ENCODE measurements at regions not wholly inside any gene's neighbourhood (a gene's known extent, or its start where the extent isn't known, plus 50 kb on each side); places are given as distances from the start of the nearest gene placed in this dataset.

- no peak for DNase-seq (ENCODE audit: low spot score)
These were observed 337.3 kb upstream of the TBC1D5 start for GRCh38 chr3:18079739-18080138.

- no peak for DNase-seq (ENCODE audit: low spot score)
These were observed 336.6 kb upstream of the TBC1D5 start for GRCh38 chr3:18079062-18079461.

GRCh38 chr3:18077128-18077840 lies 334.9 kb upstream of the TBC1D5 start:
- no peak for DNase-seq (ENCODE audit: low spot score)

GRCh38 chr3:18076301-18076700 lies 333.9 kb upstream of the TBC1D5 start:
- no peak for DNase-seq (ENCODE audit: low spot score)

GRCh38 chr3:18075799-18076198 lies 333.4 kb upstream of the TBC1D5 start:
- DNase-seq (ENCODE audit: low spot score) = no peak

- DNase-seq (ENCODE audit: low spot score) = no peak
These were observed 329.4 kb upstream of the TBC1D5 start for GRCh38 chr3:18071833-18072232.

GRCh38 chr3:18070944-18071343 lies 328.5 kb upstream of the TBC1D5 start:
- no peak for DNase-seq (ENCODE audit: low spot score)

GRCh38 chr3:18070231-18070630 lies 327.8 kb upstream of the TBC1D5 start:
- DNase-seq (ENCODE audit: low spot score) = no peak

- DNase-seq (ENCODE audit: low spot score) = no peak
These were observed 327.1 kb upstream of the TBC1D5 start for GRCh38 chr3:18069568-18069967.

- no peak for DNase-seq (ENCODE audit: low spot score)
These were observed 324.6 kb upstream of the TBC1D5 start for GRCh38 chr3:18066899-18067582.

- DNase-seq (ENCODE audit: low spot score) = no peak
These were observed 322.2 kb upstream of the TBC1D5 start for GRCh38 chr3:18064586-18064985.

- no peak for DNase-seq (ENCODE audit: low spot score)
These were observed 320.2 kb upstream of the TBC1D5 start for GRCh38 chr3:18062657-18063025.

GRCh38 chr3:18061737-18062656 lies 319.6 kb upstream of the TBC1D5 start:
- no peak for DNase-seq (ENCODE audit: low spot score)

- DNase-seq (ENCODE audit: low spot score) = no peak
These were observed 316.2 kb upstream of the TBC1D5 start for GRCh38 chr3:18058666-18059065.

- no peak for DNase-seq (ENCODE audit: low spot score)
These were observed 315.1 kb upstream of the TBC1D5 start for GRCh38 chr3:18057471-18058091.

GRCh38 chr3:18054625-18055024 lies 312.2 kb upstream of the TBC1D5 start:
- no peak for DNase-seq (ENCODE audit: low spot score)

GRCh38 chr3:18051306-18051705 lies 308.9 kb upstream of the TBC1D5 start:
- DNase-seq (ENCODE audit: low spot score) = no peak

- no peak for DNase-seq (ENCODE audit: low spot score)
These were observed 306.7 kb upstream of the TBC1D5 start for GRCh38 chr3:18049096-18049495.

- no peak for DNase-seq (ENCODE audit: low spot score)
These were observed 304.6 kb upstream of the TBC1D5 start for GRCh38 chr3:18047052-18047451.

- DNase-seq (ENCODE audit: low spot score) = no peak
These were observed 303.9 kb upstream of the TBC1D5 start for GRCh38 chr3:18046131-18046915.

Data from NAMALWA (cell line).